Tibial nerve (tissue), 4 donors: ENCODE measurements at regions not wholly inside any gene's neighbourhood (a gene's known extent, or its start where the extent isn't known, plus 50 kb on each side); places are given as distances from the start of the nearest gene placed in this dataset.

Experiments
- DNase-seq, 2 donors: peaks; one replicate each; pipeline ENCODE4 v3.0.0-alpha.2; 2019; ENCODE audit warnings: low spot score in 2 of 2
- H3K27ac ChIP-seq, 4 donors: fragments of 200-600 bp; sonication (generic) in 3 of 4; one replicate each; pipeline ENCODE4 v1.5.1; 2017 to 2019; ENCODE audit warnings: mild to moderate bottlenecking in 1 of 4
- H3K27me3 ChIP-seq, 2 donors: fragments of 200-600 bp; sonication (generic) in 1 of 2; one replicate each; pipeline versions ENCODE4 v1.5.1 to v1.6.0; 2017 to 2019
- H3K36me3 ChIP-seq, 3 donors: fragments of 200-600 bp; sonication (generic); one replicate each; pipeline ENCODE4 v1.5.1; 2018 to 2019
- H3K4me1 ChIP-seq, 4 donors: fragments of 200-600 bp; sonication (generic) in 3 of 4; one replicate each; pipeline ENCODE4 v1.5.1; 2017 to 2019
- H3K4me3 ChIP-seq, 4 donors: fragments of 200-600 bp; sonication (generic) in 3 of 4; one replicate each; pipeline ENCODE4 v1.5.1; 2017 to 2019; ENCODE audit warnings: mild to moderate bottlenecking in 1 of 4, moderate library complexity in 1 of 4
- H3K9me3 ChIP-seq, 4 donors: fragments of 200-600 bp; sonication (generic) in 3 of 4; one replicate each; pipeline ENCODE4 v1.5.1; 2017 to 2019
- CTCF ChIP-seq, 5 experiments: fragments of 200-600 bp in 3 of 5; fragments of 450-650 bp in 2 of 5; sonication (generic) in 3 of 5; IDR thresholded peaks; one replicate each; pipeline ENCODE4 v1.5.1; 2016 to 2019; ENCODE audit warnings: antibody characterized with exemption in 5 of 5, mild to moderate bottlenecking in 3 of 5, moderate library complexity in 2 of 5
- EP300 ChIP-seq, 2 donors: sonication (generic); formaldehyde crosslinking; IDR thresholded peaks; one replicate each; pipeline ENCODE4 v1.6.1; 2017; ENCODE audit warnings: antibody characterized with exemption in 2 of 2, mild to moderate bottlenecking in 1 of 2
- POLR2A ChIP-seq, 2 donors: fragments of 450-650 bp; IDR thresholded peaks; one replicate each; pipeline ENCODE4 v1.6.1; 2017; ENCODE audit warnings: antibody characterized with exemption in 2 of 2, mild to moderate bottlenecking in 2 of 2, moderate library complexity in 2 of 2
- WGBS, 2 donors: methylation state at CpG; one replicate each; pipeline ENCODE4 v1.1.5; 2018; 5-methylcytosine and 5-hydroxymethylcytosine counted together

- DNase-seq, result no peak
- no peak for TF ChIP-seq POLR2A (IDR thresholded peaks at IDR 0.05)
- no peak for TF ChIP-seq EP300 (IDR thresholded peaks at IDR 0.05)
- no peak for TF ChIP-seq CTCF (IDR thresholded peaks at IDR 0.05)
- 73 to 81% methylated on average over 17 of the region's 17 CpGs for WGBS, 2 donors
- no peaks in the 10 kb centered on the region for H3K36me3 ChIP-seq
- peaks cover 0 to 3% (median 0%) of the 10 kb centered on the region in 4 donors for H3K4me1 ChIP-seq
- H3K27ac ChIP-seq, result no peak overlapping the region
- H3K9me3 ChIP-seq, result peaks cover 0 to 7% (median 0%) of the 10 kb centered on the region in 4 donors
- H3K27me3 ChIP-seq, result no peaks in the 10 kb centered on the region
- H3K4me3 ChIP-seq, result no peak overlapping the region
These were observed 397.8 kb upstream of the ZNF507 start for GRCh38 chr19:31947436-31948115.

DNA sequence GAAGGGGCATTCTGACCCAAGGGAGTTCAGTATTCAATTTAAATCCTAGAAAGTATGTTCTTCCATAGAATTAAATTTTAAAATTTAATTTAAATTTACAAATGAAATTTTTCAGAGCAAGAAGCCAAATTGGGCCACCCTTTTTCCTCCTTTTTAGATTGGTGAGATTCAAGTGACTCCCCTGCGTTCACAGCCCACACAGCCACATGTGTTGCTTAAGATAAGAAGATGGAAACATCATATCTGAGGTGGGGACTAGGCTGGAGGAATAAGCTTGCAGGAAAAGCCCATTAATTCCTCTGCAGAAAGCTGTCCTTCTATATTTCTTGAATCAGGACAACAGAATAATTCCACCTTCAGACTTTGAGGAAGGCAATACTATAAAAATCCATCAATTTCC is 392.7 kb upstream of the ZNF507 start:
- peaks cover 0 to 4% (median 0%) of the 10 kb centered on the region in 4 donors for H3K4me1 ChIP-seq
- no peaks in the 10 kb centered on the region for H3K27me3 ChIP-seq
- DNase-seq, result no peak
- no peak overlapping the region for H3K27ac ChIP-seq
- no peak overlapping the region for H3K4me3 ChIP-seq
- no peaks in the 10 kb centered on the region for H3K36me3 ChIP-seq
- H3K9me3 ChIP-seq, result peaks cover 0 to 7% (median 0%) of the 10 kb centered on the region in 4 donors
- no peak for TF ChIP-seq EP300 (IDR thresholded peaks at IDR 0.05)
- TF ChIP-seq POLR2A (IDR thresholded peaks at IDR 0.05), result no peak
- TF ChIP-seq CTCF (IDR thresholded peaks at IDR 0.05), result no peak
- WGBS, 2 donors, result 91 to 94% methylated on average over 1 of the region's 1 CpG

DNA sequence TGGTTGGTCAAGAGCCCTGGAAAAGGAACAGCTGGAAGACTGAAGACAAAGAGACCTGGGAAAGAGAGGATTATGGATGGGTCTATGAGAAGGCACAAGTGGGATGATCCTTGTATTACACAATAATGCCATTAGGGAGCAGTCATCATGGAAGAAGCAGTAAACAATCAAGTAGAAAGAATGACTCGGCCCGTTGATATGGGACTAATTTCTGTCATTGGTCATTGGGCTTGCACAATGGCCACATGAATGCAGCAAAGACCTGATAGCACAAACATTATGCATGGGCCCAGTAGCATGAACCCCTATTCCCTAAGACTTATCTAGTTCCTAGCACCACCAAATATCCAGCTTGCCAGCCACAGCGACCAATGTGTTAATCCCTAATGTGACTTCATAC is 390.3 kb upstream of the ZNF507 start:
- H3K4me1 ChIP-seq, result peaks cover 0 to 4% (median 0%) of the 10 kb centered on the region in 4 donors
- no peak overlapping the region for H3K4me3 ChIP-seq
- H3K9me3 ChIP-seq, result peaks cover 0 to 7% (median 0%) of the 10 kb centered on the region in 4 donors
- H3K27ac ChIP-seq, result no peak overlapping the region
- TF ChIP-seq CTCF (IDR thresholded peaks at IDR 0.05) (no peak), POLR2A (IDR thresholded peaks at IDR 0.05) (no peak), EP300 (IDR thresholded peaks at IDR 0.05) (no peak)
- H3K27me3 ChIP-seq, result no peaks in the 10 kb centered on the region
- no peaks in the 10 kb centered on the region for H3K36me3 ChIP-seq
- 88 to 92% methylated on average over 3 of the region's 3 CpGs for WGBS, 2 donors
- no peak for DNase-seq

- no peak for TF ChIP-seq EP300 (IDR thresholded peaks at IDR 0.05)
- TF ChIP-seq POLR2A (IDR thresholded peaks at IDR 0.05), result no peak
- TF ChIP-seq CTCF (IDR thresholded peaks at IDR 0.05), result no peak
- 90% methylated on average over 6 of the region's 6 CpGs for WGBS, 2 donors
These were observed 389.5 kb upstream of the ZNF507 start for GRCh38 chr19:31955884-31956283.

GRCh38 chr19:31956771-31957392 is 388.5 kb upstream of the ZNF507 start:
- TF ChIP-seq EP300 (IDR thresholded peaks at IDR 0.05), result no peak
- TF ChIP-seq CTCF (IDR thresholded peaks at IDR 0.05), result no peak
- no peak for TF ChIP-seq POLR2A (IDR thresholded peaks at IDR 0.05)
- no peak for DNase-seq
- Histone ChIP-seq H3K27ac (no peak overlapping the region), H3K4me1 (peaks cover 0 to 12% (median 0%) of the 10 kb centered on the region in 4 donors), H3K4me3 (no peak overlapping the region), H3K9me3 (peaks cover 0 to 6% (median 0%) of the 10 kb centered on the region in 4 donors), H3K27me3 (no peaks in the 10 kb centered on the region), H3K36me3 (no peaks in the 10 kb centered on the region)
- 69 to 74% methylated on average over 3 of the region's 3 CpGs for WGBS, 2 donors

More at GRCh38 chr19:31955884-31956283, 389.5 kb upstream of the ZNF507 start:
- no peak overlapping the region for H3K27ac ChIP-seq
- H3K4me1 ChIP-seq, result peaks cover 0 to 4% (median 0%) of the 10 kb centered on the region in 4 donors
- no peaks in the 10 kb centered on the region for H3K27me3 ChIP-seq
- H3K36me3 ChIP-seq, result no peaks in the 10 kb centered on the region
- H3K9me3 ChIP-seq, result peaks cover 0 to 7% (median 0%) of the 10 kb centered on the region in 4 donors
- no peak overlapping the region for H3K4me3 ChIP-seq
- DNase-seq, result no peak
